ENCODE measurements at regions not wholly inside any gene's neighbourhood (a gene's known extent, or its start where the extent isn't known, plus 50 kb on each side); places are given as distances from the start of the nearest gene placed in this dataset.

DNA sequence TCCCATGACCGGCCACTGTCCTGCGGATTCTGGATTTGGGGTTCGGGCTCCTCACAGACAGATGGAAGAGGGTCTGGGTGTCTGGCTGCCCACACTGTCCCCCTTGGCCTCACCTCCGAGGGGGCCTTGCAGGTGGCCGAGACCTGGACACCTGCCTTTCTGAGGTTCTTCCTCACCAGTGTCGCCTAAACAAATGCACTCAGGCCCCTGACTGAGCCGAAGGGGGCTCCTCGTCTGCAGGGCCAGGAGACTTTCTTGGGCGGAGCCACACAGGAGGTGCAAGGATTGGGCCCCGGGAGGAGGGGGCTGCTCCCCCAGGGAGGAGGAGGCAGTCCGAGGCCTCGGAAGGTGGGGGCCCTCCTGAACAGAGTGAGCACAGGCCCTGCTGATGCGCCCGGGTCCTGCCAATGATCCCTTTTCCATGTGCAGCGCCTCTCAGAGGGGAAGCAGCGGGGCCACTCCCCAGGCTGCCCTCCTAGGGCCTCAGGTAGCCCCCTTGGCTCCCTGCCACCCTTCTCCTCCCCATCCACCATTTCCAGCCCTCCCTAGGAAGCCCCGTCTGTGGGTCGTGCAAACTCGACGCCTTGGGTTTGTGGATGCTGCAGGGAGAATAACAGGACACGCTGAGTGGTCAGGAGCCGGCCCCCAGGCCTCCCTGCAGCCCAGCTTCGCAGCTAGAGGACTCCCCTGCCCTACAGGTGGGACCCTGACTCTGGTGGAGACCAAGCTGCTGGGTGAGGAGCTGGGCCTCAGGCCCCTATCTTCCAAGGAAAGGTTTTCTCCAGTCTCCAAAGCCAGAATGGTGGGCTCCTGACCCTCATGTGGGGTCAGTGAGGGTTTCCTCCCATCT, 63.4 kb upstream of the ZNF469 start:
- no peaks in the 10 kb centered on the region for H3K36me3 ChIP-seq
- intact Hi-C loops (cut with DNase I; ENCODE audit: low total_unique reads), result no loop called here
- WGBS, 5 donors, result 81 to 86% (median 83%) methylated on average over 6 to 23 of the region's 23 CpGs
- H3K27ac ChIP-seq, result no peak overlapping the region
- peaks cover 0 to 10% (median 5%) of the 10 kb centered on the region in 4 donors for H3K4me1 ChIP-seq
- H3K27me3 ChIP-seq, result peaks cover 0 to 16% (median 0%) of the 10 kb centered on the region in 3 donors
- no peak for DNase-seq
- H3K4me3 ChIP-seq, result no peak overlapping the region
- no peak for TF ChIP-seq POLR2AphosphoS5 (IDR thresholded peaks at IDR 0.05)
- TF ChIP-seq, protein P1, sequence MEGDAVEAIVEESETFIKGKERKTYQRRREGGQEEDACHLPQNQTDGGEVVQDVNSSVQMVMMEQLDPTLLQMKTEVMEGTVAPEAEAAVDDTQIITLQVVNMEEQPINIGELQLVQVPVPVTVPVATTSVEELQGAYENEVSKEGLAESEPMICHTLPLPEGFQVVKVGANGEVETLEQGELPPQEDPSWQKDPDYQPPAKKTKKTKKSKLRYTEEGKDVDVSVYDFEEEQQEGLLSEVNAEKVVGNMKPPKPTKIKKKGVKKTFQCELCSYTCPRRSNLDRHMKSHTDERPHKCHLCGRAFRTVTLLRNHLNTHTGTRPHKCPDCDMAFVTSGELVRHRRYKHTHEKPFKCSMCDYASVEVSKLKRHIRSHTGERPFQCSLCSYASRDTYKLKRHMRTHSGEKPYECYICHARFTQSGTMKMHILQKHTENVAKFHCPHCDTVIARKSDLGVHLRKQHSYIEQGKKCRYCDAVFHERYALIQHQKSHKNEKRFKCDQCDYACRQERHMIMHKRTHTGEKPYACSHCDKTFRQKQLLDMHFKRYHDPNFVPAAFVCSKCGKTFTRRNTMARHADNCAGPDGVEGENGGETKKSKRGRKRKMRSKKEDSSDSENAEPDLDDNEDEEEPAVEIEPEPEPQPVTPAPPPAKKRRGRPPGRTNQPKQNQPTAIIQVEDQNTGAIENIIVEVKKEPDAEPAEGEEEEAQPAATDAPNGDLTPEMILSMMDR (IDR thresholded peaks at IDR 0.05), result no peak
- no peak for TF ChIP-seq POLR2A (IDR thresholded peaks at IDR 0.05)
- no peak for TF ChIP-seq EP300 (IDR thresholded peaks at IDR 0.05)
- H3K9me3 ChIP-seq, result peaks cover 0 to 8% (median 0%) of the 10 kb centered on the region in 4 donors

DNA sequence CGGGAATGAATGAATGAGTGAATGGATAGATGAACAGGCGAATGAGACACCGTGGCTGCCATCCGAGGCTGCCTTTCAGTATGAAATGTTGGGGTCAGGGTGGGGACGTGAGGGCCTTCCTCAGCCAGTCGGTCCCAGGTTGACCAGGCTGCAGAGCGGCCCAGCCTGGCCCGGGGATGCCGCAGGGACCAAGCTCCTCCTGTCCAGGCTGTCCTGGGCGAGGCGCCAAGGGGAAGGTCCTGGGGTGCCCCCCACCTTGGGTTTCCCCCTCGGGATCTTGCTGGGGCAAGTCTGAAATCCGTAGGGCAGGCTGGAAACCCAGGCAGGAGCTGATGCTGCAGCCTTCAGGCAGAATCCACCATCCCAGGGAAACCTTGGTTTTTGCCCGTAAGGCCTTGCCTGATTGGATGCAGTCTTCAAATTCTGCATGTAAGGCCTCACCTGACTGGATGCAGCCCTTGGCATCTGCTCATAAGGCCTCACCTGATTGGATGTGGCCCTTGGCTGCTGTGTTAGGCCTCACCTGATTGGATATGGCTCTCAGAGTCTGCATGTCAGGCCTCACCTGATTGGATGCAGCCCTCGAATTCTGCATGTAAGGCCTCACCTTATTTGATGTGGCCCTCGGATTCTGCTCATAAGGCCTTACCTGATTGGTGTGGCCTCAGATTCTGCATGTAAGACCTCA, 61.7 kb upstream of the ZNF469 start:
- intact Hi-C loops (cut with DNase I; ENCODE audit: low total_unique reads), result no loop called here
- no peak for TF ChIP-seq POLR2A (IDR thresholded peaks at IDR 0.05)
- TF ChIP-seq, protein P1 (IDR thresholded peaks at IDR 0.05), result no peak
- TF ChIP-seq POLR2AphosphoS5 (IDR thresholded peaks at IDR 0.05), result no peak
- no peak for TF ChIP-seq EP300 (IDR thresholded peaks at IDR 0.05)
- WGBS, 5 donors, result 90 to 96% (median 94%) methylated on average over 16 of the region's 16 CpGs
- Histone ChIP-seq H3K27ac (no peak overlapping the region), H3K4me1 (peaks cover 0 to 1% (median under 1%) of the 10 kb centered on the region in 4 donors), H3K9me3 (peaks cover 0 to 8% (median 0%) of the 10 kb centered on the region in 4 donors), H3K27me3 (peaks cover 0 to 16% (median 0%) of the 10 kb centered on the region in 3 donors), H3K4me3 (no peak overlapping the region), H3K36me3 (no peaks in the 10 kb centered on the region)
- DNase-seq, result no peak

DNA sequence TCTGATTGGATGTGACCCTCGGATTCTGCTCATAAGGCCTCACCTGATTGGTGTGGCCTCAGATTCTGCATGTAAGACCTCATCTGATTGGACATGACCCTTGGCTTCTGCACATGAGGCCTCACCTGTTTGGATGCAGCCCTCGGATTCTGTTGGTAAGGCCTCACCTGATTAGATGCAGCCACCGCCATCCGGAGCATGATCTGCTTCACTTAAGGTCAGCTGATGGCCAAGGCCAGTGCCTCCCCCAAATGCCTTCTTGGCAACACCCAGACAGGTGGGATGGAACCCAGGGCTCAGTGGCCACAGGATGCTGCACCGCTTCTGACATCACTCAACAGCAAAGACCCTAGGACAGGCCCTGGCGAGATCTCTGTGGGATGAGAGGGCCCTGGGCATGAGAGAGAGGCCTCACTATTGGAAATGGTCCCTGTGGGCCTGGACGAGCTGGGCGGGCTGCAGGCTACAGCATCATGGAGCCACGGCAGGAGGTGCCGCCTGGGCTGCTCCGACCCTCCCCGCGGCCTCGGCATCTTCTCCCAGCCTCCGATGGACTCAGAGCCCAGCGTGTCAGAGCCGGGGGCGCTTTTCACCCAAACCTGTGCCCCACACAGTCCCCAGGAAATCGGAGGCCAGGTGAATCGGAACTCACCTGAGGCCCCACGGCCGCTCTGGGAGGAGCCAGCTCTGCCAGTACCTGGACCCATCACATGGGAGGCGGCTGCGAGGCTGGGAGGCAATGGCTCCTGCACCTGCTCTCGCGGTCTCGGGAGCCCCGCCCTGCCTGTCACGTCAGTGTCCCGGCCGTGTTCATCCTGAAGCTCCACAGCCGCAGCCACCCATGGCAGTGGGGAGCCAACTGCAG, 60.9 kb upstream of the ZNF469 start:
- Histone ChIP-seq H3K36me3 (no peaks in the 10 kb centered on the region), H3K4me3 (no peak overlapping the region), H3K27me3 (peaks cover 0 to 16% (median 0%) of the 10 kb centered on the region in 3 donors), H3K9me3 (peaks cover 0 to 8% (median 0%) of the 10 kb centered on the region in 4 donors), H3K27ac (no peak overlapping the region), H3K4me1 (no peaks in the 10 kb centered on the region)
- TF ChIP-seq POLR2A (IDR thresholded peaks at IDR 0.05) (no peak), POLR2AphosphoS5 (IDR thresholded peaks at IDR 0.05) (no peak), EP300 (IDR thresholded peaks at IDR 0.05) (no peak)
- TF ChIP-seq, protein P1 (IDR thresholded peaks at IDR 0.05), result no peak
- DNase-seq, result no peak
- WGBS, 5 donors, result 93 to 97% (median 94%) methylated on average over 22 to 32 of the region's 32 CpGs
- intact Hi-C loops (cut with DNase I; ENCODE audit: low total_unique reads), result no loop called here

DNA sequence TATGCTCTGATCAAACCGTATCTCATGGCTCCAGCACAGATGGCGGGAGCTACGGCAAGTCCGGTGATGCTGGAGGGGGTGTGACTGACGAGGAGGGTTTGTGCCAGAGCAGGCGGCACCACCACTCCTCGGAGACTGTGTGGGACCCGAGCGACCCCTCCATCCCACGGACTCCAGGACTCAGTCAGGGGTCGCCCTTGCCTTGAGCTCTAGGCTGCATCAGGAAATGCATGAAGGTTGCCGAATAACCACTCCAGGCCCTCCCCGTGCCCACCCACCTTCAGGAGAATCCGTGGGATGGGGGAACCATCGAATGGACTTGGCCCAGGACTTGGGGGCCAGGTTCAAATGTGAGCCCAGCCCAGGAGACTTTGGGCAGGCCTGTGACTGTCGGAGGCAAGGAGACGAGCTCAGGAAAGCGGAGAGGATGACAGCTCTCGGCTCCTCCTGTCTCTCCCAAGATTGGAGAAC, 60.2 kb upstream of the ZNF469 start:
- no peak overlapping the region for H3K27ac ChIP-seq
- WGBS, 5 donors, result 92 to 95% (median 94%) methylated on average over 15 to 19 of the region's 19 CpGs
- TF ChIP-seq, protein P1 (IDR thresholded peaks at IDR 0.05), result no peak
- TF ChIP-seq EP300 (IDR thresholded peaks at IDR 0.05) (no peak), POLR2A (IDR thresholded peaks at IDR 0.05) (no peak), POLR2AphosphoS5 (IDR thresholded peaks at IDR 0.05) (no peak)
- H3K9me3 ChIP-seq, result peaks cover 0 to 8% (median 0%) of the 10 kb centered on the region in 4 donors
- peaks cover 0 to 16% (median 0%) of the 10 kb centered on the region in 3 donors for H3K27me3 ChIP-seq
- intact Hi-C loops (cut with DNase I; ENCODE audit: low total_unique reads), result no loop called here
- H3K36me3 ChIP-seq, result no peaks in the 10 kb centered on the region
- H3K4me3 ChIP-seq, result no peak overlapping the region
- H3K4me1 ChIP-seq, result no peaks in the 10 kb centered on the region
- DNase-seq, result no peak
